PFSK-1 (cell line): ENCODE measurements at regions not wholly inside any gene's neighbourhood (a gene's known extent, or its start where the extent isn't known, plus 50 kb on each side); places are given as distances from the start of the nearest gene placed in this dataset.

Experiments used
- FOXP2 ChIP-seq: optimal IDR thresholded peaks from 2 replicates; pipeline ENCODE3; 2011; ENCODE audit warnings: borderline replicate concordance, control low read depth, inconsistent platforms; ENCODE audit not compliant: insufficient read depth; ENCODE audit errors: extremely low read length, extremely low read depth
- POLR2AphosphoS5 ChIP-seq: IDR thresholded peaks from 2 replicates; pipeline ENCODE4 v1.6.1; 2012; ENCODE audit warnings: low read depth, mild to moderate bottlenecking, control low read depth, low read length, moderate library complexity
- REST ChIP-seq, 2 experiments: IDR thresholded peaks; 2 replicates each; pipeline versions ENCODE4 v1.6.1 to v1.8.0; 2011 to 2012; ENCODE audit warnings: low read depth in 2 of 2, low read length in 2 of 2, control low read depth in 1 of 2, inconsistent platforms in 1 of 2, mild to moderate bottlenecking in 1 of 2, moderate library complexity in 1 of 2; ENCODE audit not compliant: insufficient read depth in 1 of 2
- SIN3A ChIP-seq: IDR thresholded peaks from 2 replicates; pipeline ENCODE4 v1.6.1; 2012; ENCODE audit warnings: mild to moderate bottlenecking, low read length, moderate library complexity, borderline replicate concordance; ENCODE audit not compliant: insufficient read depth
- TAF1 ChIP-seq: IDR thresholded peaks from 2 replicates; pipeline ENCODE4 v1.6.1; 2012; ENCODE audit warnings: low read length, control low read depth, borderline replicate concordance; ENCODE audit not compliant: insufficient read depth

- no peak for TF ChIP-seq FOXP2
- TF ChIP-seq SIN3A: no peak
- no peak for TF ChIP-seq POLR2AphosphoS5
- TF ChIP-seq REST (IDR thresholded peaks at IDR 0.05; ENCODE audit: insufficient read depth in 1 of 2, low read depth in 2 of 2, low read length in 2 of 2): no peak
- no peak for TF ChIP-seq TAF1
Measured at GRCh38 chr10:130873636-130874035, 437.9 kb downstream of the TCERG1L start.

DNA sequence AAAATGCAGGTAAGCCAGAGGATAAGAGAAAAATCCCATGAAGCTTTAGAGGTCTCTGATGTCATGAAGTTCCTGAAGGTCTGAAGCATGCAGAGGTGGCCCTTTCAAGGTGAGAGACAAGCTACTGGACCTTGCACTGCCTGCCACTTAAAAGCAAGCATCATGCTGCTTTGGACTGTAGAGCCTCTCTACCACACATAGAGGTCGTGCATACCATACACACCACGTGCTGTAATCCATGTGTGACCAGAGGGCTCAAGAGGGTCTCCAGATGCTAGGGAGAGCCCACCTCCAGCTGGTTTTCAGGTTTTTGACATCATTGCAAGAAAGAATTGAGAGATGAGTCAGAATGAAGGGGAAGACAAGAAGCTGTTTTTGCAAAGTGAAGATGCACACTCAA, 436.4 kb downstream of the TCERG1L start:
- TF ChIP-seq FOXP2 (no peak), POLR2AphosphoS5 (no peak), REST (IDR thresholded peaks at IDR 0.05; ENCODE audit: insufficient read depth in 1 of 2, low read depth in 2 of 2, low read length in 2 of 2) (no peak), SIN3A (no peak), TAF1 (no peak)

GRCh38 chr10:130875897-130876472, 435.5 kb downstream of the TCERG1L start:
- TF ChIP-seq TAF1 (no peak), REST (IDR thresholded peaks at IDR 0.05; ENCODE audit: insufficient read depth in 1 of 2, low read depth in 2 of 2, low read length in 2 of 2) (no peak), SIN3A (no peak), POLR2AphosphoS5 (no peak), FOXP2 (no peak)

- no peak for TF ChIP-seq REST (IDR thresholded peaks at IDR 0.05; ENCODE audit: insufficient read depth in 1 of 2, low read depth in 2 of 2, low read length in 2 of 2)
- TF ChIP-seq TAF1: no peak
- no peak for TF ChIP-seq FOXP2
- TF ChIP-seq POLR2AphosphoS5: no peak
- TF ChIP-seq SIN3A: no peak
Measured at GRCh38 chr10:130877126-130877525, 434.4 kb downstream of the TCERG1L start.
